HEK293 (cell line): ENCODE measurements at regions not wholly inside any gene's neighbourhood (a gene's known extent, or its start where the extent isn't known, plus 50 kb on each side); places are given as distances from the start of the nearest gene placed in this dataset.

Source experiments
- CTCF ChIA-PET: fragments of 350-600 bp; formaldehyde crosslinking; extraction: SDS; loops from one replicate; lab custom pipeline; 2021; ENCODE audit warnings: antibody characterized with exemption; lab: Yijun Ruan, JAX
- POLR2A ChIA-PET: fragments of 300-600 bp; formaldehyde crosslinking; extraction: SDS; loops from one replicate; lab custom pipeline; 2020; ENCODE audit warnings: antibody characterized with exemption, inconsistent platforms; lab: Yijun Ruan, JAX
- H3K27ac ChIP-seq: fragments of 200-500 bp; sonication (Bioruptor generic); 2 replicates; pipeline ENCODE4 v1.5.1; 2014; ENCODE audit warnings: low read depth, low read length, control low read depth, inconsistent platforms; ENCODE audit errors: extremely low read depth
- H3K36me3 ChIP-seq, 2 experiments: fragments of 200-500 bp in 1 of 2; sonication (Bioruptor generic) in 1 of 2; 1 replicate in 1 of 2; 2 replicates in 1 of 2; pipeline ENCODE4 v1.5.1; 2014 to 2017; ENCODE audit warnings: inconsistent platforms in 2 of 2, low read length in 2 of 2; ENCODE audit not compliant: control insufficient read depth in 2 of 2, insufficient read depth in 1 of 2
- H3K4me1 ChIP-seq: fragments of 200-500 bp; sonication (Bioruptor generic); 2 replicates; pipeline ENCODE4 v1.5.1; 2014; ENCODE audit warnings: mild to moderate bottlenecking, low read length, inconsistent platforms; ENCODE audit not compliant: control insufficient read depth, insufficient read depth
- H3K4me3 ChIP-seq: 2 replicates; pipeline ENCODE4 v1.5.1; 2011; ENCODE audit warnings: low read depth, mild to moderate bottlenecking, control low read depth, low read length, moderate library complexity
- H3K9me3 ChIP-seq: fragments of 200-500 bp; sonication (Bioruptor generic); 2 replicates; pipeline ENCODE4 v1.5.1; 2014; ENCODE audit warnings: low read depth, low read length, inconsistent platforms; ENCODE audit not compliant: control insufficient read depth, insufficient read depth
- GLIS1 ChIP-seq: fragments of 450-650 bp; formaldehyde crosslinking; IDR thresholded peaks from 2 replicates; pipeline ENCODE4 v1.5.1; 2016; ENCODE audit warnings: missing biosample characterization, missing genetic modification characterization
- KLF1 ChIP-seq: fragments of 450-650 bp; formaldehyde crosslinking; IDR thresholded peaks from 2 replicates; pipeline ENCODE4 v1.5.1; 2016; ENCODE audit warnings: missing biosample characterization, missing genetic modification characterization
- SP2 ChIP-seq: fragments of 450-650 bp; formaldehyde crosslinking; IDR thresholded peaks from 2 replicates; pipeline ENCODE4 v1.5.1; 2016; ENCODE audit warnings: missing biosample characterization, missing genetic modification characterization
- ZBTB10 ChIP-seq: fragments of 450-650 bp; formaldehyde crosslinking; IDR thresholded peaks from 2 replicates; pipeline ENCODE4 v1.5.1; 2016; ENCODE audit warnings: missing biosample characterization, missing genetic modification characterization
- ZNF146 ChIP-seq: fragments of 450-650 bp; formaldehyde crosslinking; IDR thresholded peaks from 2 replicates; pipeline ENCODE4 v1.5.1; 2016; ENCODE audit warnings: missing biosample characterization, missing genetic modification characterization
- ZNF19 ChIP-seq: fragments of 450-650 bp; formaldehyde crosslinking; IDR thresholded peaks from 2 replicates; pipeline ENCODE4; 2016; ENCODE audit warnings: missing biosample characterization, missing genetic modification characterization, low read depth
- ZNF2 ChIP-seq: fragments of 450-650 bp; formaldehyde crosslinking; IDR thresholded peaks from 2 replicates; pipeline ENCODE4 v1.5.1; 2016; ENCODE audit warnings: missing biosample characterization, missing genetic modification characterization
- ZNF510 ChIP-seq: fragments of 450-650 bp; formaldehyde crosslinking; IDR thresholded peaks from 2 replicates; pipeline ENCODE4 v1.5.1; 2018; ENCODE audit warnings: mild to moderate bottlenecking, missing genetic modification characterization, missing biosample characterization; ENCODE audit not compliant: insufficient replicate concordance
- ZNF530 ChIP-seq: fragments of 450-650 bp; formaldehyde crosslinking; IDR thresholded peaks from 2 replicates; pipeline ENCODE4 v1.5.1; 2016; ENCODE audit warnings: low read depth, missing biosample characterization, missing genetic modification characterization
- ZNF629 ChIP-seq: fragments of 450-650 bp; formaldehyde crosslinking; IDR thresholded peaks from 2 replicates; pipeline ENCODE4 v1.5.1; 2017; ENCODE audit warnings: missing biosample characterization, missing genetic modification characterization
- ZNF777 ChIP-seq: fragments of 450-650 bp; formaldehyde crosslinking; IDR thresholded peaks from 2 replicates; pipeline ENCODE4 v1.5.1; 2017; ENCODE audit warnings: missing biosample characterization, missing genetic modification characterization, borderline replicate concordance
- ZSCAN18 ChIP-seq: fragments of 450-650 bp; formaldehyde crosslinking; IDR thresholded peaks from 2 replicates; pipeline ENCODE4 v1.5.1; 2016; ENCODE audit warnings: missing biosample characterization, missing genetic modification characterization
- TF ChIP-seq, protein P1 (sequence below): fragments of 450-650 bp; formaldehyde crosslinking; IDR thresholded peaks from 2 replicates; pipeline ENCODE4 v1.5.1; 2016; ENCODE audit warnings: missing biosample characterization, missing genetic modification characterization
- TF ChIP-seq, protein P2 (sequence below): fragments of 450-650 bp; formaldehyde crosslinking; IDR thresholded peaks from 2 replicates; pipeline ENCODE4 v1.5.1; 2016; ENCODE audit warnings: missing biosample characterization, missing genetic modification characterization, borderline replicate concordance

DNA sequence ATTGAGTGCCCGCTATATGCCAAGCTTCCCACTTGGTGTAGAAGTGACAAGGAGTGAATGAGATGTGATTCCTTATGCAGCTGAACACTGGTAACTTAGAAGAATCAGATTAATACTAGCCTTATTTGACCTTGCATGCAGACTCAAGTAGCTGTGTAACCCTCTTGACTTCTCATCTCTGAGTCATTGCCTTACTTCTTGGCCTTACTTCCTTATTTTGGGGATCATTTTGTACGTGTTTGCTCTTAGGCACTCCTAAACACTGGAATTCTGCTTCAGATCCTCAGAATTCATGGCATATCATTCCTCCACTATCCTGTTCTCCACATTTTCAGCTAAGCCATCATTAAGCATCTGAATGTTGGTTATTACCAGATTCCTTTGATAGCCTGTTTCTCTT is 948.9 kb upstream of the ARRDC3 start (continued):
- TF ChIP-seq ZBTB10 (no peak), GLIS1 (tag by site-specific recombination) (no peak), ZNF629 (tag by site-specific recombination) (no peak), KLF1 (tag by site-specific recombination) (no peak)

- no peak for TF ChIP-seq ZNF777
- TF ChIP-seq, protein P1, sequence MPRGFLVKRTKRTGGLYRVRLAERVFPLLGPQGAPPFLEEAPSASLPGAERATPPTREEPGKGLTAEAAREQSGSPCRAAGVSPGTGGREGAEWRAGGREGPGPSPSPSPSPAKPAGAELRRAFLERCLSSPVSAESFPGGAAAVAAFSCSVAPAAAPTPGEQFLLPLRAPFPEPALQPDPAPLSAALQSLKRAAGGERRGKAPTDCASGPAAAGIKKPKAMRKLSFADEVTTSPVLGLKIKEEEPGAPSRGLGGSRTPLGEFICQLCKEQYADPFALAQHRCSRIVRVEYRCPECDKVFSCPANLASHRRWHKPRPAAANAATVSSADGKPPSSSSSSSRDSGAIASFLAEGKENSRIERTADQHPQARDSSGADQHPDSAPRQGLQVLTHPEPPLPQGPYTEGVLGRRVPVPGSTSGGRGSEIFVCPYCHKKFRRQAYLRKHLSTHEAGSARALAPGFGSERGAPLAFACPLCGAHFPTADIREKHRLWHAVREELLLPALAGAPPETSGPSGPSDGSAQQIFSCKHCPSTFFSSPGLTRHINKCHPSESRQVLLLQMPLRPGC = no peak
- TF ChIP-seq ZSCAN18 (tag by site-specific recombination) = no peak
- TF ChIP-seq ZNF530 (tag by site-specific recombination) = no peak
- TF ChIP-seq SP2 (tag by site-specific recombination) = no peak
- TF ChIP-seq, protein P2, sequence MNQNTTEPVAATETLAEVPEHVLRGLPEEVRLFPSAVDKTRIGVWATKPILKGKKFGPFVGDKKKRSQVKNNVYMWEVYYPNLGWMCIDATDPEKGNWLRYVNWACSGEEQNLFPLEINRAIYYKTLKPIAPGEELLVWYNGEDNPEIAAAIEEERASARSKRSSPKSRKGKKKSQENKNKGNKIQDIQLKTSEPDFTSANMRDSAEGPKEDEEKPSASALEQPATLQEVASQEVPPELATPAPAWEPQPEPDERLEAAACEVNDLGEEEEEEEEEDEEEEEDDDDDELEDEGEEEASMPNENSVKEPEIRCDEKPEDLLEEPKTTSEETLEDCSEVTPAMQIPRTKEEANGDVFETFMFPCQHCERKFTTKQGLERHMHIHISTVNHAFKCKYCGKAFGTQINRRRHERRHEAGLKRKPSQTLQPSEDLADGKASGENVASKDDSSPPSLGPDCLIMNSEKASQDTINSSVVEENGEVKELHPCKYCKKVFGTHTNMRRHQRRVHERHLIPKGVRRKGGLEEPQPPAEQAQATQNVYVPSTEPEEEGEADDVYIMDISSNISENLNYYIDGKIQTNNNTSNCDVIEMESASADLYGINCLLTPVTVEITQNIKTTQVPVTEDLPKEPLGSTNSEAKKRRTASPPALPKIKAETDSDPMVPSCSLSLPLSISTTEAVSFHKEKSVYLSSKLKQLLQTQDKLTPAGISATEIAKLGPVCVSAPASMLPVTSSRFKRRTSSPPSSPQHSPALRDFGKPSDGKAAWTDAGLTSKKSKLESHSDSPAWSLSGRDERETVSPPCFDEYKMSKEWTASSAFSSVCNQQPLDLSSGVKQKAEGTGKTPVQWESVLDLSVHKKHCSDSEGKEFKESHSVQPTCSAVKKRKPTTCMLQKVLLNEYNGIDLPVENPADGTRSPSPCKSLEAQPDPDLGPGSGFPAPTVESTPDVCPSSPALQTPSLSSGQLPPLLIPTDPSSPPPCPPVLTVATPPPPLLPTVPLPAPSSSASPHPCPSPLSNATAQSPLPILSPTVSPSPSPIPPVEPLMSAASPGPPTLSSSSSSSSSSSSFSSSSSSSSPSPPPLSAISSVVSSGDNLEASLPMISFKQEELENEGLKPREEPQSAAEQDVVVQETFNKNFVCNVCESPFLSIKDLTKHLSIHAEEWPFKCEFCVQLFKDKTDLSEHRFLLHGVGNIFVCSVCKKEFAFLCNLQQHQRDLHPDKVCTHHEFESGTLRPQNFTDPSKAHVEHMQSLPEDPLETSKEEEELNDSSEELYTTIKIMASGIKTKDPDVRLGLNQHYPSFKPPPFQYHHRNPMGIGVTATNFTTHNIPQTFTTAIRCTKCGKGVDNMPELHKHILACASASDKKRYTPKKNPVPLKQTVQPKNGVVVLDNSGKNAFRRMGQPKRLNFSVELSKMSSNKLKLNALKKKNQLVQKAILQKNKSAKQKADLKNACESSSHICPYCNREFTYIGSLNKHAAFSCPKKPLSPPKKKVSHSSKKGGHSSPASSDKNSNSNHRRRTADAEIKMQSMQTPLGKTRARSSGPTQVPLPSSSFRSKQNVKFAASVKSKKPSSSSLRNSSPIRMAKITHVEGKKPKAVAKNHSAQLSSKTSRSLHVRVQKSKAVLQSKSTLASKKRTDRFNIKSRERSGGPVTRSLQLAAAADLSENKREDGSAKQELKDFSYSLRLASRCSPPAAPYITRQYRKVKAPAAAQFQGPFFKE = no peak
- no peak for TF ChIP-seq ZNF146 (tag by site-specific recombination)
- no peak for TF ChIP-seq ZNF19 (tag by site-specific recombination)
- TF ChIP-seq ZNF2 (tag by site-specific recombination) = no peak
- TF ChIP-seq ZNF510 (tag by site-specific recombination) = no peak
- TF ChIP-seq, all 188 proteins: peak for 0
- CTCF ChIA-PET = interaction anchor here (0.6 kb wide), 1 partner anchor 27 kb away, joined by 3 read pairs; no protein-coding TSS in a partner anchor
- no peaks in the 10 kb centered on the region for H3K36me3 ChIP-seq
- no peak overlapping the region for H3K4me3 ChIP-seq
- H3K4me1 ChIP-seq = no peaks in the 10 kb centered on the region
- no peak overlapping the region for H3K27ac ChIP-seq
- POLR2A ChIA-PET = no interaction called here
- H3K9me3 ChIP-seq = no peaks in the 10 kb centered on the region
Observed at GRCh38 chr5:92330365-92330764, 947.2 kb upstream of the ARRDC3 start.
